GM18505 (cell line): ENCODE measurements at regions not wholly inside any gene's neighbourhood (a gene's known extent, or its start where the extent isn't known, plus 50 kb on each side); places are given as distances from the start of the nearest gene placed in this dataset.

Experiments used
- ATAC-seq: cut with Tn5 transposase; IDR thresholded peaks from one replicate; pipeline ENCODE4 v1.9.1; 2021; ENCODE audit not compliant: unreplicated experiment
- POLR2A ChIP-seq: IDR thresholded peaks from 4 replicates; pipeline ENCODE4 v1.6.1; 2011; ENCODE audit warnings: borderline replicate concordance; ENCODE audit not compliant: insufficient read depth, insufficient read length; ENCODE audit errors: extremely low read depth

DNA sequence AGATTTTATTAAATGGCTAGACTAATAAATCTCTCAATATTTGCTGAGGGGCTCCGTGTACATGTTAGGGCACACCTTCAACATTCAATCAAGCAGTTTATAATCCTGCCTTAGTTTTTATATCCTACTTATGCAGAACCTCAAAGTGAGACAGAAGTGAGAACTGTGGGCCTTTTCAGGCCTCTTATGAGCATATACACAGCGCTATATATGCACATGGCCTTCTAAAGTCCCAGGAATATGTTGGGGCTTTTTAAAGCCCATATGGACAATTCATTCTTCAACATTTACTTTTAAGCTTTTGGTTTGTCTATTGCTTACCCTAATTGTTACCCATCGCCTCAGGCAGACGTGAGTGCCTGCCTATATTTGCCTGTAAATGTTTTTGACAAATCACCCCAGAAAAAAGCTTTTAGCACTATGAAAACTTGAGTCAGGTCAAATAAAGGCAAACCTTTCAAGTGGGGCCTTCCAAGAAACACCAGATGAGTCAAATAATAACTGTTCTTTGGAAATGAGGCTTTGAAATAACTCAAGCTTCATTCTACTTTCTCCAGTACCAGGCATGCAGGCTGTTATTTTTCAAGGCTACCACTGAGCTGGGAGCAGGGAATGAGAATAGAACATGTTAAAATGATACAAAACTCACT lies 58.2 kb downstream of the ESM1 start:
- no peak for ATAC-seq
- no peak for TF ChIP-seq POLR2A

DNA sequence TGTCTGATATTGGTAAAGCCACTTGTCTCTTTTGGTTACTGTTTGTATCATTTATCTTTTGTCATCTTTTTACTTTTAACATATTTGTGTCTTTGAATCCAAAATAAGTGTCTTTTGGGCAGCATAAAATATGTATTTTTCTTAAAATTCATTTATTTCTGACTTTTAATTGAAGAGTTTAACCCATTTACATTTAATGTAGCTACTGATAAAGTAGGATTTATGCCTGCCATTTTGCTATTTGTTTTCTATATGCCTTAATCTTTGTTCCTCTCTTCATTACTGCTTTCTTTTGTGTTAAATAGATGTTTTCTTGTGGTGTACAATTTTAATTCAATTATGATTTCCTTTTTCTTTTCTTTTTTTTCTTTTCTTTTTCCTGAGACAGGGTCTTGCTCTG lies 60.9 kb downstream of the ESM1 start:
- ATAC-seq: no peak
- TF ChIP-seq POLR2A: no peak

- TF ChIP-seq POLR2A: no peak
- no peak for ATAC-seq
Observed at GRCh38 chr5:54917323-54917722, 68.1 kb downstream of the ESM1 start.

DNA sequence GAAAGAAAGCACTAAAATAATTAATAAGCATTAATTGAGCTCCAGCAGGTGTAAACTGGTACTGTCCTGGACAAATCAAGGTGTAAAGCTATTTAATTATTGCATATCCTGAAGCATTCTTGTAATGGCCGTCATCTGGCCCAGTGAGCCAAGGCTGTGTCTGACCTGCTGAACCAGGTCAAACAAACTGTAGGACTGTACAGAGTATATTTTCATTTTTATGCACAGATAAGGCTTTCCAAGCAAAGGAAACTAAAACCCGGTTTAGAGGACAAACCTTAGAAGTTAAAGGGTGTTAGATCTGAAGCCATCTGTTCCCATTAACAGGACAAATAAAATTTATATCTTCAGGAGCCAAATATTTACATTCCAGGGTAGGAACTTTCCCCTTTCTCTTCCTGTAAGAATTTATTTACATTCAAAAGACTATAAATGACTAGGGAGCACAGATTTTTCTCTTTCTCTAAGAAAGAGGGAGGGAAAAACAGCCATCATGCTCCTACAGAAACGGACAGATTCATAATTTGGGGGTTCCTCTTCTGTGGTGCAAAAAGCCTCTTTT lies 69.8 kb downstream of the ESM1 start:
- ATAC-seq: no peak
- TF ChIP-seq POLR2A: no peak

DNA sequence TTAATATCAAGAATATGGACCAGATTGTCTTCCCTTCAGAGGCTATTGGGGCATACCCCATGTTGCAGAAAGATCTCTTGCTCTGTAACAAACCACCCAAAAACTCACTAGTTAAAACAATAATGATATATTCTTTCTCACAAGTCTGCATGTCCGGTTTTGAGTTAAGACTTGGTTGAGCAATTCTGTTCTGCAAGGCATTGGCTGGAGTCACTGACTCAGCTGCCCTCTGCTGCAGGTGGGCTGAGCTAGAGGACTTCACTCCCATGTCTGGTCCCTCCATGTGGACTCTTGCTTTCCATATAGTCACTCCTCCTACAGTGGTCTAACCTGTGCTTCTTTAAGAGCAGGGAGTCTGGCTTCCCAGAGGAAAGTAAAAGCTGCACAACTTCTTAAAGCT lies 73.4 kb downstream of the ESM1 start:
- no peak for TF ChIP-seq POLR2A
- no peak for ATAC-seq

DNA sequence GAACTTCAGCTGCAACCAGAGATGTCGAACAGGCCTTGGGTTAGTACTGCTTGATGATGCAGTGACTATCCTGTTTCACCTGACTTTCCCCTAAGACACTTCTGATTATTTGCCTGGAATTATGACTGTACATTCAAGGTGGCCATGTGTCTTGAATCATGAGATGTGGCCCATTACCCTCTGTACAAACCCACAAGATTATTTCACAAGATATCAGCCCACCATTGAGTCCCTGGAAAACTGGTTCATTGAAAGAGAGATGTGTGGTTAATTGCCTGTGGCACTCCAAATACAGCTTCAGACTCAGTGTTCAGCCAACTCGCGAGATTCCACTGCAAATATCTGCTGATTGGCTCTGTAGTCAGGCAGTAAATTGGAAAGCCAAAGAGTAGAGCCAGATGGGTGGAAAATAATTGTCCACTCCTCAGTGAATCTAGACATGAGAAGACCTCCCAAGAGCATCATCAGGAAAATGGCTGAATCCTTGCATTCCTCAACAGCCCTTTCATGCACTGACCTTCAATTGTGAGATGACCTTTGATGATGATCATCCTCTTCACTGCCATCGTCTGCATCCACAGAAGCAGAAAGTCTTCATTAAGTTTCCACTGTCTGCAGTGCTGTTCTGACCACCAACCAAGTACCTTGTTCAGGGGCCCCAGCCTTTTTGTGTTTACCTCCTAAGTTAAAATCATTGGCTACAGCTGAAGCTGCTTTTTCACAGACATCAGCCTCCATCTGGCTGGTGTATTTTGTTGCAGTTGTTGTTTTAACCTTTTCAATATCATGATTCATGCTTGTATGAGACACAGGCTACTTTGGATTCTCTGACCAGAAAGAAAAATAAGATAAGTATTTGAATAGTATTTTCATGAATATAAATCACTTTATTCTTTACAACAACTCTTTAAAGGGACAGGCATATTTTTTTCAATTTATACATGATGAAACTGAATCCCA lies 75.2 kb downstream of the ESM1 start:
- no peak for ATAC-seq
- TF ChIP-seq POLR2A: no peak

GRCh38 chr5:54908774-54909525 lies 76.4 kb downstream of the ESM1 start:
- no peak for TF ChIP-seq POLR2A
- no peak for ATAC-seq

DNA sequence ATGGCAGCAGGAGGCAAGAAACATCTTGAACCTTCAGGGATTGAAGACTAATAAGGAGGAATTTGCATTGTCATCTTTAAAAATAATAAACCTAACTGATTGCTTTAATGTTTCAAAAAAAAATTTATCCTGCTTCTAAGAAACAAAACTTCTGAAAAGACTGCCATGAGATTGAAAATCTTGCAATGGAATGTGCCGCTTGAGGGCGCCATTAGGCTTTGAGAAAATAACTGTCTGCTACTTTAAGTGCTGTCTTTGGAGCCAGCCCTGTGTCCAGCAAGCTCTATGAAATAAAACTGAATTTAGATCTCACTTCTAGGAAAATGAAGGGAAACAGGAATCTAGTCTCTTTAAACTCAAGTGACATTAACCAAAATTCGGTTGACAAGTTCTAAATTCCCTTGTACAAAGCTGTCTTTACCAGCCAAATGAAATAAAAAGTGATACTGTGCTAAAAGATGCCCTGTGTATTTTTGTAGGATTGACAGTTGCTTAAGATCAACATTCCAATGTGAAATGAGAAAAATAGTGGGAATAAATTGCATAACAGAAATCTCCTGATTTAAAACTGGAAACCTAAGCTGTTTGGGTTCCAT lies 79.4 kb downstream of the ESM1 start:
- no peak for TF ChIP-seq POLR2A
- ATAC-seq: no peak

DNA sequence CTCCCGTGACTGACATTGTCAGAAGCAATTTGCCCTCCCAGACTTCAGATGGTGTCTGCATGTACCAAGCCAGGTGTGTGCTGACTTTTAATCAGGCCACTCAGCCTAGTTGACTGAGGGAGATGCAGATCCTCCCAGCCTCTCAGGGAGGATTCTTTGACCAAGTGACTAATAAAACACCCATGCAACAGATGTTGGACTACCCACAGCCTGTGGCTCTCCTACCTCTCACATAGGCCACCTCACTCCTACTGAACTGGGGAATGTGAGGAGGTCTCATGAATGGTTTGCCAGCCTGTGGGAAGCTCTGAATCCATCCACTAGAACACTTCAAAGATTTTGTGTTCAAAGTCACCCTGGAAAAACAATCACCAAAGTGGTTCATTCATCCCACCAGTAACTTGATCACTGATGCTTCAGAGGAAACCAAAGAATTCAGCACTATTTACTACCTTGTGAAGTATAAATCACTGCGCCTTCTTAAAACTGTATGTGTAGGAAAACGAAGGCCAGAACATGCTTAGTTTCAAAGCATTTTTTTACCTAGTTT lies 80.1 kb downstream of the ESM1 start:
- TF ChIP-seq POLR2A: no peak
- no peak for ATAC-seq

GRCh38 chr5:54904425-54904824 lies 81.0 kb downstream of the ESM1 start:
- no peak for ATAC-seq
- TF ChIP-seq POLR2A: no peak

- ATAC-seq: peak; percentile 100
- no peak for TF ChIP-seq POLR2A
Observed at GRCh38 chr5:54902791-54903473, 82.5 kb downstream of the ESM1 start.
